SIG-M5 treated with dmso at 0.1 percent for 504 hours (cell line): ENCODE measurements at regions not wholly inside any gene's neighbourhood (a gene's known extent, or its start where the extent isn't known, plus 50 kb on each side); places are given as distances from the start of the nearest gene placed in this dataset.
"Not testable (repeated sequence)": the region's sequence is repeated elsewhere in the genome, so short reads cannot be mapped to it uniquely, and the experiment has no call there.

ENCODE experiments used
- DNase-seq: peaks from one replicate; lab custom pipeline; 2025; ENCODE audit not compliant: unreplicated experiment; lab: John Stamatoyannopoulos, UW

DNA sequence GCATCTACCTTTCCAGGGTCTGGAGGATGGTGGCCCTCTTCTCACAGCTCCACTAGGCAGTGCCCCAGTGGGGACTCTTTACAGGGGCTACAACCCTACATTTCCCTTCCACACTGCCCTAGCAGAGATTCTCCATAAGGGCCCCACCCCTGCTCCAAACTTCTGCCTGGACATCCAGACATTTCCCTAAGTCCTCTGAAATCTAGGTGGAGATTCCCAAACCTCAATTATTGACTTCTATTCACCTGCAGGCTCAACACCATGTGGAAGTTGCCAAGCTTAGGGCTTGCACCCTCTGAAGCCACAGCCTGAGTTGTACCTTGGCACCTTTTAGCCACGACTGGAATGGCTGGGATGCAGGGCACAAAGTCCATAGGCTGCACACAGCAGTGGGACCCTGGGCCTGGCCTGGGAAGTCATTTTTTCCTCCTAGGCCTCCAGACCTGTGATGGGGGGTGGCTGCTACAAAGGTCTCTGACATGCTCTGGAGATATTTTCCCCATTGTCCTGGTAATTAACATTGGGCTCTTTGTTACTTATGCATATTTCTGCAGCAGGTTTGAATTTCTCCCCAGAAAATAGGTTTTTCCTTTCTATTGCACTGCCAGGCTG is 53.7 kb upstream of the ST3GAL5 start:
- DNase-seq: no peak

DNA sequence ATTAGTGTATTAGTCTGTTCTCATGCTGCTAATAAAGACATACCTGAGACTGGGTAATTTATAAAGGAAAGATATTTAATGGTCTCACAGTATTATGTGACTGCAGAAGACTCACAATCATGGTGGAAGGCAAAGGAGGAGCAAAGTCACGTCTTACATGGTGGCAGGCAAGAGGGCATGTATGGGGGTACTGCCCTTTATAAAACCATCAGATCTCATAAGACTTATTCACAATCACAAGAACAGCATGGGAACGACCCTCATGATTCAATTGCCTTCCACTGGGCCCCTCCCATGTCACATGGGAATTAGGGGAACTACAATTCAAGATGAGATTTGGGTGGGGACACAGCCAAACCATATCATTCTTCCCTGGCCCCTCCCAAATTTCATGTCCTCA is 52.7 kb upstream of the ST3GAL5 start:
- not testable (repeated sequence) for DNase-seq

DNA sequence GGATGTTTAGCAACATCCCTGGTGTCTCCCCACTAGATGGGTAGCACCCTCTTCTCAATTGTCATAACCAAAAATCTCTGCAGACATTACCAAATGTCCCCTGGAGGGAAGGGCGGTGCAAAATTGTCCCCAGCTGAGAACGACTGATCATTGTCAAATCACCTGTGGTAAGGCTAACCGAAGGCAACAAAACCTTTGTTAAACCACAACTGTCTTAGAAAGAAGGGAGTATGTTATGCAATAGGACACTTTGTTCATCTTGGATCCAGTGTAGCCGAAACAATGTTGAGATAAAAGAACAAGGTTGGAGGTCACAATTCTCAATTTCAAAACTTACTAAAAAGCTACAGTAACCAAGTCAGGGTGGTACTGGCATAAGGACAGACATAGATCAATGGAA is 50.3 kb upstream of the ST3GAL5 start:
- no peak for DNase-seq
